GM21360 (cell line): ENCODE measurements at regions not wholly inside any gene's neighbourhood (a gene's known extent, or its start where the extent isn't known, plus 50 kb on each side); places are given as distances from the start of the nearest gene placed in this dataset.

Experiments used
- ATAC-seq: cut with Tn5 transposase; IDR thresholded peaks from one replicate; pipeline ENCODE4 v1.9.1; 2021; ENCODE audit warnings: mild to moderate bottlenecking, moderate library complexity; ENCODE audit not compliant: unreplicated experiment

DNA sequence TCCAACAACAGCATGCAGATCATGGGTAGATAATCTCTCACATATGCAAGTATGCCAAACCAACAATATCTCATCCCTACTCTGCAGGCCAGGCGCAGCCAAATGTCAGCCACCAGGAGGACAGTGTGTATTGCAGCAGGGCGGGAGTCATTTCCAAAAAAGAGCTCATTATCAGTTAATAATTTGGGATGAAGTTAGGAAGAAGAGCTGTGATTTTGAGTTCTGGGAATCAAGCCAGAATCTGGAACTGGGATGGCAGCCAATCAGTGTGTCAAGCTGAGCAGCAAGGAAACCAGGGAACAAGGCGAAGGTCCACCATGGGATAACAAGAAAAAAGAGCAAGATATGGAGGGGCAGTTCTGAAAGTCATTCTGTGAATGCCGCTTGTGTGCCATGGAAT is 88.2 kb upstream of the CAMK2D start:
- no peak for ATAC-seq

DNA sequence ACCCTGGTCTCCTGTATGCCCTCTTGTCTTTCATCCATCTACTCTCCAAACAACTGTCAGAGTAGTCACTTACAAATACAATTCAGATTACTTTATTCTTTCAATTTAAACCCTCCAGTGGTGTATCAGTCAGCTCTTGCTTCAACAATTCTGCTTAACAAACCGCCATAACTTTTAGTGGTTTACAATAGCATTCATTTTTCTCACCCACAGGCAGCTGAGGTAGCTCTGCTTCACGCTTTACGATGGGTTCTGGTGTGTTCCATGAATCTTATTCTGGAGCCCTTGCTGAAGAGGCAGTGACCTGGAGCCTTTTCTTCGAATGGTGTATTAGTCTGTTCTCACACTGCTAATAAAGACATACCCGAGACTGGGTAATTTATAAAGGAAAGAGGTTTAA is 86.2 kb upstream of the CAMK2D start:
- ATAC-seq = no peak

- ATAC-seq = no peak
Observed at GRCh38 chr4:113846433-113846832, 84.9 kb upstream of the CAMK2D start.

- ATAC-seq = no peak
Observed at GRCh38 chr4:113845138-113845537, 83.6 kb upstream of the CAMK2D start.

- no peak for ATAC-seq
Observed at GRCh38 chr4:113844369-113844768, 82.8 kb upstream of the CAMK2D start.

- no peak for ATAC-seq
Observed at GRCh38 chr4:113840861-113841260, 79.3 kb upstream of the CAMK2D start.

DNA sequence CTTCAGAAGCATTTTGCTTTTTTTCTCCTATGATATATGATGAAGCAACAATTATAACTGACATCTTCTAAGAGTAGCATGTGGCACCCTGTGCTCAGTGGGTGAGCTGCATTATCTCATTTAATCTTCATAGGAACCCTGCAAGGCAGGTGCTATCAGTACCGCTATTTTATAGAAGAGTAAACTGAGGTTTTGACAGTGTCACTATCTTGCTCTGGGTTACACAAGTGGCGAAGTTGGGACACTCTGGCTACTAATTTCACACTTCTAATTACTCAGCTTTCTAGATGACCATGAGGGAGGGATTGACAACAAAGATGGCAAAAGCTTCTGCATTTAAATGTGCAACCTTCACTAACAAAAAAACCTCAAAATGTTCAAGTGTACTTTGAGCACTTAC is 76.9 kb upstream of the CAMK2D start:
- ATAC-seq = no peak

DNA sequence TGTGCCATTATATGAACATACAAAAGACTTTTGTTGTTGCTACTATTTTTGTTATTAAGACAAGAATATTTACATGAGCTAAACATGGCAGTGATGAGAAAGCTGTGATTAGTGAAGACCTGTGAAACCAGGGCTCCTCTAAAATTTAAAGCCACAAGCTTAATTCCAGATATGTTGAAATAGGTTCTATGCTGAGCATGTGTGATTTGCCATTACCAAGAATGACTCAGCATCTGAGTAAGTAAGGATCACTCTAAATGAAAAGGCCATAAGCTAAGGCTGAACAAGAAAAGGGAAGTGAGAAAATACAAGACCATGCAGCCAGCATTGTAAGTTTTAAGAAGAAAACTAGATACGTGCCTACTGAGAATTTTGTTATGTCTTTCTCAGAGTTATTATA is 75.9 kb upstream of the CAMK2D start:
- ATAC-seq = peak; percentile 100

DNA sequence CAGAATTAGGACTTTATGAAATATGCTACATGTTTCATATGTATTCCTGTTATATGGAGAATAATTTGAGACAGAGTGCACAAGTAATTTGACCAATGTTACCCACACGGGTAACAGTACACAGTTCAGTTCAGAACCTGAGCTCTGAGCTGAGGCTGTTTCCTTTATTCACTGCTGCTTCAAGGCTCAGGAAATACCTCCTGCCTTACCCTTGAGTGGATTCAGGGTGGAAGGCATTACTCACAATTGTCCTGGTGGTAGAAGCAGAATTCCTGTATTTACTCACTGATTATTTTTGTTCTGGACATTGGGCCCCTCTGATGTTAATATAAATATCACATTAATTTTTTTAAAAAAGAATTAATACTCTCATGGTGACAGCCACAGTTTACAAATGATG is 73.5 kb upstream of the CAMK2D start:
- no peak for ATAC-seq

DNA sequence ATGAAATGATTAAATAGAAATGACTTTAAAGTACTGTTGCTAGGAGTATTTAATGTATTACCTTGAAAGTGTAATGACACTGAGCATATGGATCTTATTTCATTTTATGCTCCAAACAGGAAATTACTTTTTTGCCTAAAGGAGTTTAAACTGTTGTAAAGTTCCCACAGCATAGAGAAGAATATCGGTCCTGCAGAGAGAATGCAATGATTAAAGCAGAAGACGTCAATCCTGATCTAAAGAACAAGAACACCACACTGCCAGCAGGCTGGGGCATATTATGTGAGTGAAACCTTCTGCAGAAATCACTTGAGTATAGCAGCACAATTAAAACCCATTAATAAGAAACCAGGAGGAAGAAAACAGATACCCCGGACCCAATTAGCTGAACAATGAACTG is 72.8 kb upstream of the CAMK2D start:
- ATAC-seq = no peak

DNA sequence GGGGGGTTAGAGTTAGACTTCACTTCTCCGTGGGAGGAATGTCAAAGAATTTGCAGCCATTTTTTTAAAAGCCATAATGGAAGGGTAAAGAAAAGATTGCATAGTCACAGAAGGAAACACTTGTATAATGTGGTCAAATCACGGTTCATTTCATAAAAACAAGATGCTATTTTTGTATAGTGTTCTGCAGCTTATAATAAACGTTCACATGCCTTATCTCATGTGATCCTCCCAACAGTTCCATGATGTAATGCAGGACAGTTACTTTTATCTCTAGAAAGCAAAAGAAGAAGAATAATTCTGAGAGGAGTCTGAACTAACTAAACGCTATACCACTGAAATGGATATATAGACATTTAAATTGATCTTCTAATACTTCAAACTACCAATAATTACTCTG is 71.3 kb upstream of the CAMK2D start:
- ATAC-seq = no peak

DNA sequence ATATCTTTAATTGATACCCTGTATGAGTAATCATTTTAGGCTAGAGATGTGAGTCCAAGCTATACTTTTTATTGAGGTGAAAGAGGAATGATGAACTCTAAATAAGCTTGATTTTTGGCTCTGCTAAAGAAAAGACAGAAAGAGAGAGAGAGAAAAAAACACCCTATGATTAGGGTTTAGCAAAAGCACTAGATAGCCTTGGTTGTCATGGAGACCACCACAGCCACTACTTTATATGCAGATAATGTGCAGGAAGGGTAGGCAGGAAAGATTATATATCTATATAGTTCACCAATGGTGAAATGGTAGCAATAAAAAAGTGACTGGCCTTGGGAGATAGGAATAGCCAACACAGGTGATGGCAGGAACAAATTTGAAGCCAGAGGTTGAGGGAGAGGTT is 69.9 kb upstream of the CAMK2D start:
- no peak for ATAC-seq

GRCh38 chr4:113828702-113829101 is 67.2 kb upstream of the CAMK2D start:
- no peak for ATAC-seq

DNA sequence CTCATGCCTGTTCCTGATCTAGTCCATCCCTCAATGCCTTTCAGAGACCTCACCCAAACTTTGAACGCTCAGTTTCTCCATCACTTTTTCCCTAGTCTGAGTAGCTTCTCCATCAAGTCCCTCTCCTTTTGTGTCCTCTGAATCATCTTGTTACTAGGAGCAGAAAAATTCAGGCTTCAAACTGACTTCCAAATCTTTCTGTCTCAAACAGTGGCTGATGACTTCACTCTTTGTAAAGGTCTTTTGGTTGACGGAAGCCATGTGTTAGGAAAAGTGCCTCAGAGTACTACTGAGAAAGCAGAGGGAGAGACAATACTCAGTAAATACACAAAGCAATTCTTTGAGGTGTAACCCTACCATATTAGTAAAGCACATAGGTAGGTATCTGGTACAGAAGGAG is 65.7 kb upstream of the CAMK2D start:
- no peak for ATAC-seq

- ATAC-seq = no peak
Observed at GRCh38 chr4:113826421-113826820, 64.9 kb upstream of the CAMK2D start.

DNA sequence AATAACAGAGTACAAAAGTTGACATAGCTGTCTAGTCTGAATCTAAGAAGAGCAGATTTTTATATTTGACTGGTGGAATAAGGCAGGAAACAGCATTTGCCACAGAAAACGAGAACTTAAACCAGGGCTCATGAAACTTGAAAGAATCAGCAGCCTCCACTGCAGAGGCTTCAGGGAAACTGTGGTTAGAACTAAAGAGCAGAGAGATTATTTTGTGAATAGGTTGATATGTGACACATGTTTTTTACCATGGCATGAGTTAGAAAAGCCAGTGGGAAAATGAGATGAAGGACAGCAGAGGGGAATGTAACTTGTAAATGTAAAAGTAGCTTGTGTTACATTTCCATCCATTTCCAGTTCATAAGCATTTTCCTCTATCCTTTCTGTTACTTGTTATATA is 63.7 kb upstream of the CAMK2D start:
- ATAC-seq = peak; percentile 66

- no peak for ATAC-seq
Observed at GRCh38 chr4:113824396-113824795, 62.9 kb upstream of the CAMK2D start.

GRCh38 chr4:113823291-113823659 is 61.7 kb upstream of the CAMK2D start:
- peak; percentile 69 for ATAC-seq

GRCh38 chr4:113822555-113823290 is 61.2 kb upstream of the CAMK2D start:
- ATAC-seq = peak; percentile 77

DNA sequence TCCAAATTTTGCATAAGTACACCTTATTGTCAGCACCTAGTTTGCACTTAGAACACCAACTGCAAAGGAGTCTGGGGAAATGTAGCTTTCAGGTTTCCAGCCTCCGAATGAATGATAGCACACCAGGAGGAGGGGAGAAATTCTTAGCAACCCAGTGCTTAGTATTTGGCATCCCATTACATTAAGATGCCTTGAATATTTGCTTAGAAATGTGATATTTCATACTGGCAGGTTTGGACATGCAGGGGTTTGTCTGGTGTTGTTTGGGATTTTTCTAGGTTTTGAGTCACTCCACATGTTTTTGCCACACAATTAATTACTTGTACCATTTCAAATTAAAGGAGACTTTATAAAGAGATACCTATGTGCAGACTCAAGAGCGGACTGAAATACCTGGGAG is 60.3 kb upstream of the CAMK2D start:
- ATAC-seq = no peak

DNA sequence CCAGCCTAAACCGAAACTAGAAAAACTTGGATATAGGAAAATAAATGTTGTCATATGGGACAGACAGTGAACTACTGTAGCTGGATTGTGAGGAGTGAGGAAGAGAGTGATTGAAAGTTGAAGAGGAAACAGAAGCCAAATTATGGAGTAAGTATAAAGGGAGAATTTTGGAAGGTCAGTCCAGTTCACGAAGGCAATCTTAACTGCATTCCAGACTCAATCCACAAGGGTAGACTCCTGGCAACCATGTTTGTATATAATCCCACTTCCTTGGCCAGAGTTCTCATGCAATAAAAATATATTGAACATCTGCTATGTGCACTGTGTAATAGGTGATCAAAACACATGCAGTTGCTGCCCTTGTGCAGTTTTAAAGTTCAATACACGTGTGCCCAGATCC is 58.6 kb upstream of the CAMK2D start:
- ATAC-seq = no peak

GRCh38 chr4:113815826-113816225 is 54.3 kb upstream of the CAMK2D start:
- ATAC-seq = no peak

- ATAC-seq = no peak
Observed at GRCh38 chr4:113811359-113811758, 49.8 kb upstream of the CAMK2D start.
